ENCODE measurements at regions not wholly inside any gene's neighbourhood (a gene's known extent, or its start where the extent isn't known, plus 50 kb on each side); places are given as distances from the start of the nearest gene placed in this dataset.

DNA sequence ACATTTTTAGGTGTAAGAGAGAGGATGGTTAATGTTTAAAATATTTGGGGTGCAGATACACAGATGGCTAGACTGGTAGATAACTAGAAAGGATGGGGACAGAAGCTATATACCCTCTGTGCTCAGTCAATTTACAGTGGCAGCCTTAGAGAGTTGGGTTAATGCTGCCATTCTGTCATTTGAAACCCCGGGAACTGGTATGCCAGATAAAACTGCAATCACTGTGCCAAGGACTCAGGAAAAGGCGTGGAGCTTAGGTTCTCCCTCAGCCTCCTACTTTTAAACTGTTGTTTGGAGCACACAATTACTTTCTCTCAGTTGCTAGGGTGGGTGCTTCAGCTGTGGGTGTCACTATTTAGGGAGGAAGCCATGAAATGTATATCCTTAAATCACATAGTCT, 90.0 kb upstream of the HNRNPU start:
- no peak for DNase-seq (ENCODE audit: extremely low read depth, low read depth)

DNA sequence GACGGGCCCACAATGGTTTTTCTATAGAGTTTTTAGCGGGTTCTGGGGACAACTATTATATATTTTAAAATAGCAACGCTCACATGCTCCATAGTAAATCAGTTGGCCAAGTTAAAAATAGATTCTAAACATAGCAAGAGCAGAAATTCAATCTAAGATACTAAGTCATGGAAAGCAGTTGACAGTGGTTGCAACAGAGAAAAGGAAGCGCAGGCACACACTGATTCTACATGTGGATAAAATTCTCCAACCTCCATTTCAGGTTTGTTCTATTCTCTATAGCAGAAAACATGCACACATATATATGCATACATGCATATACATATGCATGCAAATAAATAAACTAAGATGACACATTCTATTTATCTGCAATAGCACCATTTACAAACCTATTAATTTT, 89.6 kb upstream of the HNRNPU start:
- no peak for DNase-seq (ENCODE audit: extremely low read depth, low read depth)

DNA sequence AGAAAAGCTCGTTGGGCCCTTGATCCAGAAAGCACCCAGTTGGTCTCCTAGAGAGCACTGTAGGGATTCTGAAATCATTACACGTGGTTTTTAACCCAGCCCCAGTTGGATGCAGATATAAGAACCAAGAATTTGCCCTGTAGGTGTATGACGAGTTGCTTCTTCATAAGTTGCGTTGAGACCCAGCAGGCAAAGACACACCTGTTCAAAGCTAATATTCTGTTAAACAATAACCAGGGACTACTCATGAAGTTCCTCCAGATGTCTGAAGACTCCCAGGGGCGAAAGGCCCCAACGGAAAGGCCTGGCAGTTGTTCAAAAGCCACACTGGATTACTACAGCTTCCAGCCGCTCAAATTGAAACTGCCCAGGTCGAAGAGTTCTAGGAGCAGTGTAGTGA, 88.6 kb upstream of the HNRNPU start:
- DNase-seq (ENCODE audit: extremely low read depth, low read depth) = no peak

DNA sequence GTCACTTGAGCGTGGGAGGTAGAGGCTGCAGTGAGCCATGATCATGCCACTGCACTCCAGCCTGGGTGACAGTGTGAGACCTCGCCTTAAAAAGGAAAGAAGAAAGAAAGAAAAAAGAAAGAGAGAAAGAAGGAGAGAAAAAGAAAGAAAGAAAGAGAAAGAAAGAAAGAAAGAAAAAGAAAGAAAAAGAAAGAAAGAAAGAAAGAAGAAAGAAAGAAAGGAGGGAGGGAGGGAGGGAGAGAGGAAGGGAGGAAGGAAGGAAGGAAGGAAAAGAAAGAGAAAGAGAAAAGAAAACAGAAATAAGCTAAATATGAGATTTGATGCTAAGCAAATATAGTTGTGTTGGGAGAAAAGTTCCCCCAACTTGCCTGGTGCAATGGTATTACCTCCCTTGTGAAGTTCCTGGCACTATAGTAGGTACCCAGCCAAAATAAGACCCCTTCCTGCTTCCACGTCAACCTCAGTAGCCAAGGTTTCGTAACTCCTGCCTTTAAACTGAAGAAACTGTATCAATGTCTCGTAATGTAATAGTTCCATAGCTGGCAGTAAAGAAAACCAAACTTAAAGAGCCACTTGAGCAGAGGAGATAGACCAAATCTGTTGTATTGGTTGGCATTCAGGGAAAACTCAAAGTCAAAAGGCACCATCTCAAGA, 88.1 kb upstream of the HNRNPU start:
- DNase-seq (ENCODE audit: extremely low read depth, low read depth) = no peak

DNA sequence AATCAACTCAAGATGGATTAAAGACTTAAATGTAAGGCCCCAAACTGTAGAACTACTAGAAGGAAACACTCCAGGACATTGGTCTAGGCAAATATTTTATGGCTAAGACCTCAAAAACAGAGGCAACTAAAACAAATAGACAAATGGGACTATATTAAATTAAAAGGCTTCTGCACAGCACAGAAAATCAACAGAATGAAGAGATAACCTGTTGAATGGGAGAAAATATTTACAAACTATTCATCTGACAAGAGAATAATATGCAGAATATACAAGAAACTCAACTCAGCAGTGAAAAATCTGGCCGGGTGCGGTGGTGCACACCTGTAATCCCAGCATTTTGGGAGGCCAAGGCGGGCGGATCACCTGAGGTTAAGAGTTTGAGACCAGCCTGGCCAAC, 84.1 kb upstream of the HNRNPU start:
- no peak for DNase-seq (ENCODE audit: extremely low read depth, low read depth)

DNA sequence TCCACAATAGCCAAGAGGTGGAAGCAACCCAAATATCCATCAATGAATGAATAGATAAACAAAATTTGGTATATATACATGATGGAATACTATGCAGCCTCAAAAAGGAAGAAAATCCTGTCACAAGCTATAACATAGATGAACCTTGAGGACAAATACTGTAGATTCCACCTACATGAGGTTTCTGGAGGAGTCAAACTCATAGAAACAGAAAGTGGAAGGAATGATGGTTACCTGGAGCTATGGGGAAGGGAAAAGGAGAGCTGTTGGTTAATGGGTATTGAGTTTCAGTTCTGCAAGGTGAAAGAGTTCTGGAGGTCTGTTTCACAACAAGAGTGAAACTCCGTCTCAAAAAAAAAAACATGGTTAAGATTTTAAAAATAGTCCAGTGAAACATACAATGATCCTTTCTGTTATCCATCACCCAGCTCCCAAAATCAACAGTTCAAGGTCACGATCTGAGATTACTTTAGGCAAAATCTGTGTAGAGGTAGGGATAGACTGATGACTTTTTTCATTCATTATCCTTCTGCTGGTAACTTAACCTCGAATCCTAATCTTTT, 80.8 kb upstream of the HNRNPU start:
- no peak for DNase-seq (ENCODE audit: extremely low read depth, low read depth)

DNA sequence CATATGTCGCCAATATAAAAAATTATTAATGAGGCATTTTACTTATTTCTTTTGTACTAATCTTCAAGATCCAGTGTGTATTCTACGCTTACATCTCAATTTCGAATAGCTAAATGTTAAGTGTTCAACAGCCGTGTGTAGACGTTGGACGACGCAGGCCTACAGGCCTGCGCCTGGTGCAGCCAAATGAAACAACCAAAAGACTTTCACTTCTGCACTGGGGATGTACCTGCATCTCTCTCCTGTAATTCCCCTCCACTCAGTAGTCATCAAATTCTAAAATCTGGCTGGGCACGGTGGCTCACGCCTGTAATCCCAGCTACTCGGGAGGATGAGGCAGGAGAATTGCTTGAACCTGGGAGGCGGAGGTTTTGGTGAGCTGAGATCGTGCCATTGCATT, 76.8 kb upstream of the HNRNPU start:
- DNase-seq (ENCODE audit: extremely low read depth, low read depth) = no peak

DNA sequence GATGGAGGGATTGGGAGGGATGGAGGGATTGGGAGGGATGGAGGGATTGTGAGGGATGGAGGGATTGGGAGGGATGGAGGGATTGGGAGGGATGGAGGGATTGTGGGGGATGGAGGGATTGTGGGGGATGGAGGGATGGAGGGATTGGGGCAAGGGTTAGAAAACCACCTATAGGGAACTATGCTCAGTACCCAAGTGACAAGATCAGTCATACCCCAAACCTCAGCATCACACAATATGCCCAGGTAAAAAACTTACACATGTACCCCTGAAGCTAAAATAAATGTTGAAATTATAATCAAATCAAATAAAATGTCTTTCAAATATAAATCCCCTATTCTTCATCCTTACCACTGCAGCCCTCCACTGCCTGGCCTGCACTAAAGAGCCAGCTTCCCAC, 72.8 kb upstream of the HNRNPU start:
- DNase-seq (ENCODE audit: extremely low read depth, low read depth) = no peak

DNA sequence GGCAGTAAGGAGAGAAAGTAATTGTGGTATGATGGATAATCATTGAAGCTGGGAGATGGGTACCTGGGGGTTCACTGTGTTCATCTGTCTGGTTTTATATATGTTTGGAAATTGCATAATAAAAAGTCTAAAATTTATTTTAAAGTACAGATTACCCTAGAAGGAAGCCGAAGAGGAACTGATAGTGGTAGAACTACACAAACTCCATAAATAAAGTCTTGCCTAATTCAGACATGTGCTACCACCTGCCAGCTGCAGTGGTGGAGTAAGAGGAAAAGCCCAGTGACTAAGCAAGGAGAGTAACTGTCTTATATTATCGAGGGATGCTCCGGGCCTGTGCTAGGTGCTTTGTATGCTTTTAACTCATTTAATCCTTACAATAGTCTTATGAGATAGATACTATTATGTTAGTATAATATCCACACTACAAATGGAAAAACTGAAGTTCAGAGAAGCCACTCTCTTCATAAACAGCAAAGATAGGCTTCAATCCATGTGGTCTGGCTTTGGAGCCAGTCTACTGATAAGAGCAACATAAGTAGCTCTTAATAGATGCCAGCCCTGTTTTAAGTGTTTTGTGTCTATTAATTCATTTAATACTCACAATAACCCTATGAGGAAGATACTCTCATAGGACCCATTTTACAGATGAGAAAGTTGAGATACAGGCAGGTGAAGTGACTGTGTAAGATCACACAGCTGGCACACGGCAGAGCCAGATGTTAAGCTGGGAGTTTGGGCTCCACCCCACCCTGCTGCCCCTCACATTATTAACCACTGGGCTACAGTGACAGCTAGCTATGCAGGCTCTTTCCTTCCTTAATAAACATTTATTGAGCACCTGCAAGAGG, 56.8 kb upstream of the HNRNPU start:
- no peak for DNase-seq (ENCODE audit: extremely low read depth, low read depth)

DNA sequence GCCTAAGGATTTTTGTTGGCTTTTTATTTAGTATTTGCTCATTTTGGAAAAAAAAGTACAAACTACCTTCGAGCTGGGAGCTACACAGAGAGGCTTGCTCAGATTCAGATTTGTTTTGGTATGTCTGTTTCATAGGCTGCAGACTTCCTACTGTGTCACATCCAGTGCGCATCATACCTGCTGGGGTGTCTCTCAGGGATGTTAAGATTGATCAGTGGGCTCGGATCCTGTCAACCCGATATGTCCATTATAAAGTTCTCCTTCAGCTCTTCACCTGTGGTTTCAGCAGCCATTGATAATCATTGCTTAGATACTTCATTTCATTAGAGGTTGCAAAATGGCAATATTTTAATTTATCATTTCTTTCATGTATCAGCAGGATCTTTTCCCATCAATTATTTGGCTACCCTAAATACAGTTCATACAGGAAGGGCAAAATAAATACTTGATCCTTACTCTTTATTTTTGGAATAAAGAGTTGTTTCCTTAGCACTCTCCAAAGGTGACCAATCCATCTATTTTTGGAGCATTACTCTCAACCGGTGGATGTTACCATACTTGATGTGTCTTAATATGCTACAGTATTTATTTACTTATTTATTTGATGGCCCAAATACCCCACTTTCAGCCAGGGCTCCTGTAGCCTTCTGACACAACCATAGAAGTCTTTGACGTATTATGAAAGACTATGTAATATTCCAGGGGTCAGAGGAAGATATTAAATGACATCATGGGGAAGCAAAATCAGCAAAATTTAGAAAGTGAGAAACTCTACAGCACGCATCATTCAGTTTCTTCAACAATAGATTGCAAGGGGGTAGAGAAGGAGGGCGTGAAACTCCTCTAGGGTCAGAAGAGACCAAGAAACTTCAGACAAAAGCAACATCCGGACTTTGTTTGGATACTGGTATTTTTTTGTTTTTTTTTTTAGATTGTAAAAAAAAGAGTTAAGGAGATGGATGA, 55.3 kb upstream of the HNRNPU start:
- no peak for DNase-seq (ENCODE audit: extremely low read depth, low read depth)

DNA sequence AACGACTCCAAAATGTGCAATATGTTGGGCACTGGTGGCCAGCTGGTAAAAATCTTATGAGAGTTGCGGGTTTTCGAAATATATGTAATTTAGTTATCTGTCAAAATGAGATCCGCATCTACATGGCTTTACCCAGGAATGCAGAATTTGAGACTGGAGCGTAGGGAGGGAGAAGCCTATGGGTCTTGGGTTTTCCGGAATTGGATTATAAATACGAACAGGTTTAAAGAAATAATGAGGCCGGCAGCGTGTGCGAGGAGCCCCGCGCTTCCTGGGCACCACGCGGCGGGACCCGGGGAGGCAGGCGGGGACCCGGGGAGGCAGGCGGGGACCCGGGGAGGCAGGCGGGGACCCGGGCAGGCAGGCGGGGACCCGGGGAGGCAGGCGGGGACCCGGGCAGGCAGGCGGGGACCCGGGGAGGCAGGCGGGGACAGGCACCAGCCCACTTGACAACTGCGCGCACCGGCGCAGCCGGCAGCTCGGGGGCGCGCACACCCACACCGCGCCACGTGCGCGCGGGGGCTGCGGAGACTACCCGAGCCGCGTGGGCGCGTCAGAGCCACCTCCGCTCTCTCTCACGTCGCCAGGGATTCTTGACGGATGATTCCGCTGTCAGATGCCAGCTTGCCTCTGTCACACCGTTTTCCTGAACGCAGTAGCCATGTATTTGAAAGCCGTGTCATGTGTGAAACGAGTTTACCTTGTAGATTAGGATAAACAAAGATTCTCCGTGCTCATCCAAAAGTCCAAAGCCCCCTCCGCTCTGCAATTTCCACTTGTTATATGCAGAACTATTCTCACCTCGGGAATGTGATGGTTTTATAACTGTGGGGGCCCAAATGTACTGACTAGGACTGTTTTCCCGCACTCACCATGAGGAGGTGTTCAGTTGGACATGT, 54.3 kb upstream of the HNRNPU start:
- peak; percentile 28 for DNase-seq (ENCODE audit: extremely low read depth, low read depth)

DNA sequence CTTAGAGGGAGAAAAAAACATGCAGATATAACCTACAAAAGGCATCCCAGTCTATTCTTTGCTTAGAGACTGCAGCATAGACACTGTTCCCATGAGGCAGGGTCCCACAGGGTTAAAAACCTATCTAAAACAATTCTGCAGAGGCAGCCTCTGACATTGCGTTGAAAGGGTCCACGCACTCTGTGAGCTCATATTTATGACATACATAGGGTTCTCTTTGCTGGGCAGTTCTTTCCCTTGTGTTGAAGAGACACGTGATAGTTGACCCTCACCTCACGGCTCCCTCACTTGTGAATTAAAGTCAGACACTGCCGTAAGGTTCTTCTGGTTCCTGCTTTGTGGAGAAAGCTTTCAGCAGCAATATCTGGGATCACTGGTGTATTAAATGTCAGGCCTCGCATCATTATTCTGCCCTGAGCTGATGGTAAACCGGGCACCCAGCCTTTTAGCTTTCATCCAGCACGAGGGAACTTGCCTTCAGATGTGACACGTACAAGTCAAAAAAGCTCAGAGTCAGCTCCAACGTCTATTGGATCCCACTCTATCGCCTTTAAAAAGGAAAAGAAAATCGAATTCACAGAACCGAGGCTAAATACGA, 52.8 kb upstream of the HNRNPU start:
- no peak for DNase-seq (ENCODE audit: extremely low read depth, low read depth)

DNA sequence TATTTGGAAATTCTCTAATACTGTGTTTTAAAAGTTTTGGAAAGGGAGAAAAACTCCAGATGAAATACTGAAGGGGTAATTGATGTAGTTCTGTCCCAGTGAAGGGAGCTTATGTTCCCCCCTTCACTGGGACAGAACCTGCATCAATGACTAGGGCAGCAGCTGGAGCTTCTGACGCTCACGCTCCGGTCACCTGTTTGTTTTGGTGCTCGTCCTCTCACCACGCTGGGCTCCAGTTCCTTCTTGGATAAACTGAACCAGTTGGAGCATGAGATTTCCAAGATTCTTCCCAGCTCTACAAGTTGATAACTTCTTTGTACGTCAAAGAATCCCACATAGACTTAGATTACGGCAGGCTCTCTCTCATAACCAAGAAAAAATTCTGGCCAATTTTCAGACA, 51.4 kb upstream of the HNRNPU start:
- no peak for DNase-seq (ENCODE audit: extremely low read depth, low read depth)

DNA sequence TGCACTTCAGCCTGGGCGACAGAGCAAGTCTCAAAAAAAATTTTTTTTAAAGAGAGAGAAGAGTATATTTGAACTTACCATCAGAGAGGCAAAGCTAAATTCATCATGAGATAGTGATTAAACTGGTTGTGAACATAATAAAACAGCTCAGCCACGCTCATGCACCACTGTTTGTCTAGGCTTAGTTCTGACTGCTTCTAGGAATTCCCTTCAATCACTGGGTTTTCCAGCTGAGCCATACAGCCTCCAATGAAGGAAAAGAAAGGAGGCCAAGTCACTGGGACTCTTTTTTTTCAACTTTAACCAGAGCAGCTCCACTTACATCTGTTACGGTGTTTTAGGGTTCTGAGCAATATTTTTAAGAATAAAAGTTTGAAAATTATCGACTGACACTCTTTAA, 50.4 kb upstream of the HNRNPU start:
- DNase-seq (ENCODE audit: extremely low read depth, low read depth) = no peak

Small RNAs in the stretch of these regions (small RNA-seq; reads per million reads assigned to genes)
- gene RNU6-1089P (0 reads per million in 2 experiments), gene RNU6-947P (0 reads per million in 2 experiments), gene RNU6-999P (0 reads per million in 2 experiments)
